Ishikawa (cell line): ENCODE measurements at regions not wholly inside any gene's neighbourhood (a gene's known extent, or its start where the extent isn't known, plus 50 kb on each side); places are given as distances from the start of the nearest gene placed in this dataset.

Source experiments
- CEBPB ChIP-seq: IDR thresholded peaks from 2 replicates; pipeline ENCODE4 v1.6.1; 2012
- EP300 ChIP-seq: IDR thresholded peaks from 2 replicates; pipeline ENCODE4 v1.6.1; 2012; ENCODE audit warnings: borderline replicate concordance
- NFIC ChIP-seq: IDR thresholded peaks from 2 replicates; pipeline ENCODE4 v1.6.1; 2012
- RAD21 ChIP-seq: IDR thresholded peaks from 2 replicates; pipeline ENCODE4 v1.6.1; 2012; ENCODE audit warnings: low read depth
- TCF12 ChIP-seq: IDR thresholded peaks from 2 replicates; pipeline ENCODE4 v1.6.1; 2012; ENCODE audit warnings: low read depth
- YY1 ChIP-seq: IDR thresholded peaks from 2 replicates; pipeline ENCODE4 v1.6.1; 2012; ENCODE audit warnings: low read depth

GRCh38 chr9:73434826-73435225 lies 283.2 kb downstream of the ANXA1 start:
- TF ChIP-seq NFIC (no peak), YY1 (no peak), TCF12 (no peak), CEBPB (no peak), EP300 (no peak), RAD21 (no peak)
